ENCODE measurements at regions not wholly inside any gene's neighbourhood (a gene's known extent, or its start where the extent isn't known, plus 50 kb on each side); places are given as distances from the start of the nearest gene placed in this dataset.

- H3K9me3 Mint-ChIP-seq = peaks cover 0 to under 1% of the 10 kb centered on the region in 2 donors
- ATAC-seq (replicated peaks) (no peak), DNase-seq (no peak)
- H3K4me1 Mint-ChIP-seq = no peaks in the 10 kb centered on the region
- no peaks in the 10 kb centered on the region for H3K36me3 Mint-ChIP-seq
- no peak overlapping the region for H3K27ac Mint-ChIP-seq
- H3K4me3 Mint-ChIP-seq = no peak overlapping the region
- H3K27me3 Mint-ChIP-seq = peaks cover 0 to 23% of the 10 kb centered on the region in 2 donors
These were observed 119.3 kb upstream of the TCERG1L start for GRCh38 chr10:131430716-131431412.

- DNase-seq (no peak), ATAC-seq (replicated peaks) (no peak)
- peaks cover 0 to 22% of the 10 kb centered on the region in 2 donors for H3K27me3 Mint-ChIP-seq
- no peaks in the 10 kb centered on the region for H3K4me1 Mint-ChIP-seq
- H3K27ac Mint-ChIP-seq = no peak overlapping the region
- no peaks in the 10 kb centered on the region for H3K9me3 Mint-ChIP-seq
- no peak overlapping the region for H3K4me3 Mint-ChIP-seq
- H3K36me3 Mint-ChIP-seq = no peaks in the 10 kb centered on the region
These were observed 120.0 kb upstream of the TCERG1L start for GRCh38 chr10:131431533-131431932.

- ATAC-seq (replicated peaks) (no peak), DNase-seq (no peak)
- Mint-ChIP-seq H3K36me3 (no peaks in the 10 kb centered on the region), H3K27me3 (peaks cover 0 to 17% of the 10 kb centered on the region in 2 donors), H3K27ac (no peak overlapping the region), H3K9me3 (no peaks in the 10 kb centered on the region), H3K4me3 (no peak overlapping the region), H3K4me1 (no peaks in the 10 kb centered on the region)
These were observed 120.6 kb upstream of the TCERG1L start for GRCh38 chr10:131431978-131432690.

GRCh38 chr10:131433568-131433967, 122.0 kb upstream of the TCERG1L start:
- H3K36me3 Mint-ChIP-seq = no peaks in the 10 kb centered on the region
- no peak for DNase-seq
- H3K27me3 Mint-ChIP-seq = peaks cover 1 to 17% of the 10 kb centered on the region in 2 donors
- H3K9me3 Mint-ChIP-seq = no peaks in the 10 kb centered on the region
- ATAC-seq (replicated peaks) = no peak
- H3K27ac Mint-ChIP-seq = no peak overlapping the region
- no peaks in the 10 kb centered on the region for H3K4me1 Mint-ChIP-seq
- H3K4me3 Mint-ChIP-seq = no peak overlapping the region

- H3K27me3 Mint-ChIP-seq = peaks cover 5 to 32% of the 10 kb centered on the region in 2 donors
- no peaks in the 10 kb centered on the region for H3K4me1 Mint-ChIP-seq
- no peaks in the 10 kb centered on the region for H3K9me3 Mint-ChIP-seq
- DNase-seq (no peak), ATAC-seq (replicated peaks) (no peak)
- no peaks in the 10 kb centered on the region for H3K36me3 Mint-ChIP-seq
- H3K4me3 Mint-ChIP-seq = no peak overlapping the region
- no peak overlapping the region for H3K27ac Mint-ChIP-seq
These were observed 123.7 kb upstream of the TCERG1L start for GRCh38 chr10:131435232-131435631.

- H3K27me3 Mint-ChIP-seq = peaks cover 7 to 32% of the 10 kb centered on the region in 2 donors
- H3K9me3 Mint-ChIP-seq = no peaks in the 10 kb centered on the region
- H3K27ac Mint-ChIP-seq = no peak overlapping the region
- ATAC-seq (replicated peaks) (no peak), DNase-seq (no peak)
- H3K4me3 Mint-ChIP-seq = no peak overlapping the region
- no peaks in the 10 kb centered on the region for H3K4me1 Mint-ChIP-seq
- H3K36me3 Mint-ChIP-seq = no peaks in the 10 kb centered on the region
These were observed 124.4 kb upstream of the TCERG1L start for GRCh38 chr10:131435760-131436457.

GRCh38 chr10:131436458-131436857, 124.9 kb upstream of the TCERG1L start:
- peaks cover 9 to 35% of the 10 kb centered on the region in 2 donors for H3K27me3 Mint-ChIP-seq
- H3K4me3 Mint-ChIP-seq = no peak overlapping the region
- no peaks in the 10 kb centered on the region for H3K36me3 Mint-ChIP-seq
- no peak overlapping the region for H3K27ac Mint-ChIP-seq
- ATAC-seq (replicated peaks) (no peak), DNase-seq (no peak)
- no peaks in the 10 kb centered on the region for H3K4me1 Mint-ChIP-seq
- H3K9me3 Mint-ChIP-seq = no peaks in the 10 kb centered on the region

- no peak overlapping the region for H3K27ac Mint-ChIP-seq
- DNase-seq = no peak
- no peak for ATAC-seq (replicated peaks)
- peaks cover 9 to 36% of the 10 kb centered on the region in 2 donors for H3K27me3 Mint-ChIP-seq
- no peaks in the 10 kb centered on the region for H3K36me3 Mint-ChIP-seq
- H3K4me1 Mint-ChIP-seq = no peaks in the 10 kb centered on the region
- no peak overlapping the region for H3K4me3 Mint-ChIP-seq
- no peaks in the 10 kb centered on the region for H3K9me3 Mint-ChIP-seq
These were observed 126.3 kb upstream of the TCERG1L start for GRCh38 chr10:131437556-131438475.

GRCh38 chr10:131438665-131439064, 127.1 kb upstream of the TCERG1L start:
- Mint-ChIP-seq H3K36me3 (no peaks in the 10 kb centered on the region), H3K4me3 (no peak overlapping the region), H3K27me3 (peaks cover 9 to 36% of the 10 kb centered on the region in 2 donors), H3K4me1 (no peaks in the 10 kb centered on the region), H3K9me3 (no peaks in the 10 kb centered on the region), H3K27ac (no peak overlapping the region)
- ATAC-seq (replicated peaks) = no peak
- DNase-seq = no peak

GRCh38 chr10:131439705-131440104, 128.2 kb upstream of the TCERG1L start:
- ATAC-seq (replicated peaks) (no peak), DNase-seq (no peak)
- Mint-ChIP-seq H3K36me3 (no peaks in the 10 kb centered on the region), H3K27ac (no peak overlapping the region), H3K9me3 (no peaks in the 10 kb centered on the region), H3K27me3 (peaks cover 16 to 46% of the 10 kb centered on the region in 2 donors), H3K4me3 (no peak overlapping the region), H3K4me1 (no peaks in the 10 kb centered on the region)

GRCh38 chr10:131440405-131441360, 129.2 kb upstream of the TCERG1L start:
- Mint-ChIP-seq H3K27ac (no peak overlapping the region), H3K9me3 (no peaks in the 10 kb centered on the region), H3K27me3 (peaks cover 17 to 46% of the 10 kb centered on the region in 2 donors), H3K4me3 (no peak overlapping the region), H3K36me3 (no peaks in the 10 kb centered on the region), H3K4me1 (no peaks in the 10 kb centered on the region)
- ATAC-seq (replicated peaks) = no peak
- DNase-seq = no peak

GRCh38 chr10:131442271-131442670, 130.8 kb upstream of the TCERG1L start:
- H3K27ac Mint-ChIP-seq = no peak overlapping the region
- ATAC-seq (replicated peaks) (no peak), DNase-seq (no peak)
- no peaks in the 10 kb centered on the region for H3K4me1 Mint-ChIP-seq
- H3K4me3 Mint-ChIP-seq = no peak overlapping the region
- H3K9me3 Mint-ChIP-seq = no peaks in the 10 kb centered on the region
- H3K27me3 Mint-ChIP-seq = peaks cover 17 to 52% of the 10 kb centered on the region in 2 donors
- no peaks in the 10 kb centered on the region for H3K36me3 Mint-ChIP-seq

GRCh38 chr10:131444286-131444685, 132.8 kb upstream of the TCERG1L start:
- H3K27me3 Mint-ChIP-seq = peaks cover 11 to 45% of the 10 kb centered on the region in 2 donors
- H3K9me3 Mint-ChIP-seq = no peaks in the 10 kb centered on the region
- no peaks in the 10 kb centered on the region for H3K4me1 Mint-ChIP-seq
- no peaks in the 10 kb centered on the region for H3K36me3 Mint-ChIP-seq
- ATAC-seq (replicated peaks) (no peak), DNase-seq (no peak)
- no peak overlapping the region for H3K4me3 Mint-ChIP-seq
- H3K27ac Mint-ChIP-seq = no peak overlapping the region
